ENCODE measurements at regions not wholly inside any gene's neighbourhood (a gene's known extent, or its start where the extent isn't known, plus 50 kb on each side); places are given as distances from the start of the nearest gene placed in this dataset.

DNA sequence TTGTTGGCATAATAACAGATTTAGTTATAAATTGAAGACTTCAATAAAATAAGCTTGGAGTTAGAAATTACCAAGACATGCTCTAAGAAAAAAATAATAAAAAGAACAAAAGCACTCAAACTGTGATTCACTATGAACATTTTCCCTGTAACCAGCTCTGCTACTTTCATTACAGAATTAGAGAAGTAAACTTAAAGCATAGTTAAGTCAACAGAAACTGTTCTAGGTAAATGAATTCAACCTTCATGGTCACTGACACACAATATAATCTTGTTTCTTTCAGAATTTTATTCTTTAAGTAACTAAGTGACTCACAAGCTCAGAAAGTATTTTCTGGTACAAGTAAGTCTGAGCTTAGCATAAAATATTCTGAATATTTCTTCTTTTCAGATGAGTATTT lies 136.3 kb downstream of the KLF5 start:
- Histone ChIP-seq H3K27me3 (ENCODE audit: control insufficient read depth in 2 of 2, insufficient read depth in 2 of 2, low read length in 2 of 2) (no peaks in the 10 kb centered on the region), H3K36me3 (replicated peaks in 1 of 2; ENCODE audit: control insufficient read depth in 1 of 2, insufficient read depth in 2 of 2, low read length in 2 of 2) (no peaks in the 10 kb centered on the region), H3K79me2 (ENCODE audit: insufficient read depth, low read length) (no peaks in the 10 kb centered on the region), H3K9ac (ENCODE audit: insufficient read depth, low read length, poor library complexity, severe bottlenecking) (no peak overlapping the region), H3K9me3 (replicated peaks in 1 of 2; ENCODE audit: control insufficient read depth in 1 of 2, insufficient read depth in 1 of 2, low read length in 2 of 2) (no peaks in the 10 kb centered on the region), H2AFZ (ENCODE audit: insufficient read depth, low read depth, low read length, poor library complexity, severe bottlenecking) (no peak overlapping the region), H3K27ac (ENCODE audit: low read depth in 1 of 2, low read length in 2 of 2) (no peak overlapping the region), H4K20me1 (ENCODE audit: insufficient read depth, low read length) (no peaks in the 10 kb centered on the region), H3K4me1 (ENCODE audit: control insufficient read depth in 1 of 2, insufficient read depth in 2 of 2, low read length in 2 of 2) (no peaks in the 10 kb centered on the region), H3K4me2 (replicated peaks; ENCODE audit: extremely low read depth, low read length, poor library complexity, severe bottlenecking) (no peak overlapping the region), H3K4me3 (replicated peaks in 1 of 3; ENCODE audit: low read depth in 2 of 3, low read length in 3 of 3) (no peak overlapping the region)
- intact Hi-C loops (cut with micrococcal nuclease), result no loop called here
- TF ChIP-seq, protein P1, sequence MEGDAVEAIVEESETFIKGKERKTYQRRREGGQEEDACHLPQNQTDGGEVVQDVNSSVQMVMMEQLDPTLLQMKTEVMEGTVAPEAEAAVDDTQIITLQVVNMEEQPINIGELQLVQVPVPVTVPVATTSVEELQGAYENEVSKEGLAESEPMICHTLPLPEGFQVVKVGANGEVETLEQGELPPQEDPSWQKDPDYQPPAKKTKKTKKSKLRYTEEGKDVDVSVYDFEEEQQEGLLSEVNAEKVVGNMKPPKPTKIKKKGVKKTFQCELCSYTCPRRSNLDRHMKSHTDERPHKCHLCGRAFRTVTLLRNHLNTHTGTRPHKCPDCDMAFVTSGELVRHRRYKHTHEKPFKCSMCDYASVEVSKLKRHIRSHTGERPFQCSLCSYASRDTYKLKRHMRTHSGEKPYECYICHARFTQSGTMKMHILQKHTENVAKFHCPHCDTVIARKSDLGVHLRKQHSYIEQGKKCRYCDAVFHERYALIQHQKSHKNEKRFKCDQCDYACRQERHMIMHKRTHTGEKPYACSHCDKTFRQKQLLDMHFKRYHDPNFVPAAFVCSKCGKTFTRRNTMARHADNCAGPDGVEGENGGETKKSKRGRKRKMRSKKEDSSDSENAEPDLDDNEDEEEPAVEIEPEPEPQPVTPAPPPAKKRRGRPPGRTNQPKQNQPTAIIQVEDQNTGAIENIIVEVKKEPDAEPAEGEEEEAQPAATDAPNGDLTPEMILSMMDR (IDR thresholded peaks at IDR 0.05), result no peak
- Mint-ChIP-seq H3K4me1 (no peaks in the 10 kb centered on the region), H3K4me3 (no peak overlapping the region), H3K36me3 (no peaks in the 10 kb centered on the region), H3K9me3 (peaks cover 0 to 9% (median 3%) of the 10 kb centered on the region in 7 donors), H3K27me3 (ENCODE audit: low read depth in 3 of 3) (peaks cover 0 to 6% (median 2%) of the 10 kb centered on the region in 3 donors), H3K27ac (no peak overlapping the region)
- DNase-seq, result no peak

DNA sequence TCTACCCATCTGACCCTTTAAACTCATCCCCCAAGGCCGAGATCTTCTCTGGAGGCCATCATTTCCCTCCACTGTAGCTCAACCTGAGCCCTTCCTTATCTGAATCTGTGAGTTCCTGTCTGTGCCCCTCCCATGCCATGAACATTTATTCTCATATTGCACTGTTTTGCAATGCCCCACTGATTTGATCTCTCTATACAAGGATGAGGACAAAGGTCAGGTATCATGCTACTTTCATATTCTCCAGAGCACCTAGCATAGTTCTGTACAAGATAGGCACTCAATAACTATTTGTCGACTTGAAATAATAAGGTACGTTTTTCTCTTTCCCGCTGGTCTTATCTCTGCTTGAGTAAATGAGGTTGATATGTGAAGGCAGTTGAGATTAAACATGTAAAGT lies 135.5 kb downstream of the KLF5 start:
- Histone ChIP-seq H3K27ac (ENCODE audit: low read depth in 1 of 2, low read length in 2 of 2) (no peak overlapping the region), H3K9me3 (replicated peaks in 1 of 2; ENCODE audit: control insufficient read depth in 1 of 2, insufficient read depth in 1 of 2, low read length in 2 of 2) (no peaks in the 10 kb centered on the region), H3K4me2 (replicated peaks; ENCODE audit: extremely low read depth, low read length, poor library complexity, severe bottlenecking) (no peak overlapping the region), H3K4me1 (ENCODE audit: control insufficient read depth in 1 of 2, insufficient read depth in 2 of 2, low read length in 2 of 2) (no peaks in the 10 kb centered on the region), H2AFZ (ENCODE audit: insufficient read depth, low read depth, low read length, poor library complexity, severe bottlenecking) (no peak overlapping the region), H3K9ac (ENCODE audit: insufficient read depth, low read length, poor library complexity, severe bottlenecking) (no peak overlapping the region), H3K4me3 (replicated peaks in 1 of 3; ENCODE audit: low read depth in 2 of 3, low read length in 3 of 3) (no peak overlapping the region), H3K36me3 (replicated peaks in 1 of 2; ENCODE audit: control insufficient read depth in 1 of 2, insufficient read depth in 2 of 2, low read length in 2 of 2) (no peaks in the 10 kb centered on the region), H3K79me2 (ENCODE audit: insufficient read depth, low read length) (no peaks in the 10 kb centered on the region), H3K27me3 (ENCODE audit: control insufficient read depth in 2 of 2, insufficient read depth in 2 of 2, low read length in 2 of 2) (no peaks in the 10 kb centered on the region), H4K20me1 (ENCODE audit: insufficient read depth, low read length) (no peaks in the 10 kb centered on the region)
- Mint-ChIP-seq H3K4me3 (no peak overlapping the region), H3K36me3 (no peaks in the 10 kb centered on the region), H3K27ac (no peak overlapping the region), H3K4me1 (no peaks in the 10 kb centered on the region), H3K9me3 (peaks cover 0 to 7% (median 2%) of the 10 kb centered on the region in 7 donors), H3K27me3 (ENCODE audit: low read depth in 3 of 3) (peaks cover 0 to 6% (median 2%) of the 10 kb centered on the region in 3 donors)
- WGBS (ENCODE audit: insufficient coverage), result 89% methylated on average over 1 of the region's 4 CpGs
- no peak for DNase-seq
- TF ChIP-seq, protein P1 (IDR thresholded peaks at IDR 0.05), result no peak
- intact Hi-C loops (cut with micrococcal nuclease), result no loop called here

All from CD14-positive monocyte (primary cell).